ENCODE measurements at regions not wholly inside any gene's neighbourhood (a gene's known extent, or its start where the extent isn't known, plus 50 kb on each side); places are given as distances from the start of the nearest gene placed in this dataset.

- no peak for ATAC-seq (ENCODE audit: low read depth)
- H3K36me3 ChIP-seq (ENCODE audit: control insufficient read depth, insufficient read depth, low read length) = no peaks in the 10 kb centered on the region
- no peak overlapping the region for H2AK5ac ChIP-seq (ENCODE audit: low read depth, low read length)
- H2AK9ac ChIP-seq (replicated peaks; ENCODE audit: low read depth, low read length, poor library complexity) = no peak overlapping the region
- H3K79me1 ChIP-seq (ENCODE audit: low read depth in 1 of 2, low read length in 2 of 2) = no peaks in the 10 kb centered on the region
- H3K4me1 ChIP-seq (ENCODE audit: control insufficient read depth, insufficient read depth, low read length) = no peaks in the 10 kb centered on the region
- H3K18ac ChIP-seq (ENCODE audit: low read depth, low read length) = no peak overlapping the region
- H3K14ac ChIP-seq (replicated peaks; ENCODE audit: low read depth, low read length) = no peak overlapping the region
- no peak overlapping the region for H3K4me2 ChIP-seq (ENCODE audit: low read depth, low read length)
- TF ChIP-seq ELK1 (IDR thresholded peaks at IDR 0.05; ENCODE audit: borderline replicate concordance, low read depth, low read length) = no peak
- no peak for TF ChIP-seq BHLHE40 (IDR thresholded peaks at IDR 0.05; ENCODE audit: low read depth, low read length)
- TF ChIP-seq CEBPB (IDR thresholded peaks at IDR 0.05; ENCODE audit: low read depth, low read length) = no peak
- no peak for TF ChIP-seq RCOR1 (IDR thresholded peaks at IDR 0.05; ENCODE audit: insufficient replicate concordance, low read length)
- TF ChIP-seq POLR2A (IDR thresholded peaks at IDR 0.05; ENCODE audit: low read depth, low read length) = no peak
- TF ChIP-seq RAD21 (IDR thresholded peaks at IDR 0.05; ENCODE audit: low read length) = no peak
- TF ChIP-seq NFE2L2 (IDR thresholded peaks at IDR 0.05; ENCODE audit: low read depth, low read length) = no peak
- TF ChIP-seq MXI1 (IDR thresholded peaks at IDR 0.05; ENCODE audit: borderline replicate concordance, low read depth, low read length) = no peak
- TF ChIP-seq CTCF (conservative IDR thresholded peaks at IDR 0.05; ENCODE audit: low read depth, low read length) = no peak
- no peak for TF ChIP-seq CHD1 (IDR thresholded peaks at IDR 0.05; ENCODE audit: low read depth, low read length)
- H3K27me3 ChIP-seq (ENCODE audit: control insufficient read depth, insufficient read depth, low read length) = peaks cover 16% of the 10 kb centered on the region
- dilution Hi-C loops (cut with HindIII; ENCODE audit: low sequenced_read_pairs, unreplicated experiment) (no loop called here), intact Hi-C loops (cut with micrococcal nuclease) (no loop called here), in situ Hi-C loops (cut with MboI; ENCODE audit: low sequenced_read_pairs) (no loop called here)
- H3K23ac ChIP-seq (ENCODE audit: low read depth, low read length) = no peak overlapping the region
- no peak overlapping the region for H2BK20ac ChIP-seq (ENCODE audit: low read depth, low read length)
- H3K27ac ChIP-seq (ENCODE audit: insufficient read depth, low read length) = no peak overlapping the region
- no peak overlapping the region for H2BK5ac ChIP-seq (ENCODE audit: low read depth, low read length, poor library complexity, severe bottlenecking)
- H4K91ac ChIP-seq (ENCODE audit: insufficient read depth, low read depth, low read length) = no peak overlapping the region
- no peak overlapping the region for H2BK120ac ChIP-seq (ENCODE audit: low read depth, low read length)
- H2BK15ac ChIP-seq (ENCODE audit: low read depth, low read length) = no peak overlapping the region
- CTCF ChIA-PET = no interaction called here
- no peak overlapping the region for H4K8ac ChIP-seq (ENCODE audit: low read depth in 2 of 2, low read length in 2 of 2)
- H3K9ac ChIP-seq (ENCODE audit: low read depth, low read length) = no peak overlapping the region
- H3K4me3 ChIP-seq (ENCODE audit: insufficient read depth, low read depth, low read length) = no peak overlapping the region
- no peak overlapping the region for H3K56ac ChIP-seq (ENCODE audit: extremely low read depth, insufficient read depth, low read length)
- BruUV-seq (replicated peaks) = no TSS peak
- H3K9me3 ChIP-seq (ENCODE audit: control insufficient read depth, insufficient read depth, low read length) = no peaks in the 10 kb centered on the region
- H3K9me1 ChIP-seq (ENCODE audit: insufficient read depth, low read length) = no peaks in the 10 kb centered on the region
- no peak overlapping the region for H2AFZ ChIP-seq (replicated peaks; ENCODE audit: low read length, poor library complexity)
- POLR2A ChIA-PET (ENCODE audit: unreplicated experiment) = no interaction called here
- no peak overlapping the region for H3K4ac ChIP-seq (ENCODE audit: low read depth, low read length)
- no peak overlapping the region for H4K5ac ChIP-seq (ENCODE audit: low read depth, low read length)
- no peak for DNase-seq
- H4K20me1 ChIP-seq (ENCODE audit: insufficient read depth, low read length) = no peaks in the 10 kb centered on the region
- no CpG with 5 or more reads among the region's 6 CpGs for WGBS, 2 experiments (ENCODE audit: extremely low coverage in 2 of 2, insufficient read length in 1 of 2)
These were observed 309.8 kb downstream of the BCOR start for GRCh38 chrX:39787999-39788398.

Data from IMR-90 (cell line).